HepG2 (cell line): ENCODE measurements at regions not wholly inside any gene's neighbourhood (a gene's known extent, or its start where the extent isn't known, plus 50 kb on each side); places are given as distances from the start of the nearest gene placed in this dataset.
A peak's percentile ranks its signal among the peaks of the same experiment; 100 is the strongest.

ENCODE experiments used
- ATAC-seq: fragments of 200-7000 bp; cut with Tn5 transposase; 3 replicates; pipeline ENCODE4 v1.9.1; 2020; ENCODE audit warnings: mild to moderate bottlenecking, moderate library complexity
- BruUV-seq: library from RNA; stranded (reverse); fragments of 400-500 nt; replicated peaks from 2 replicates; lab custom pipeline; 2021; lab: Mats Ljungman, UMichigan
- CTCF ChIA-PET: fragments of 300-600 bp; formaldehyde crosslinking; extraction: SDS; loops from one replicate; lab custom pipeline; 2021; ENCODE audit warnings: low total read pairs, inconsistent platforms, low intra/inter-chr PET ratio; lab: Yijun Ruan, JAX
- POLR2A ChIA-PET: fragments of 350-600 bp; sonication (Branson Sonifier 250); formaldehyde crosslinking; loops from one replicate; lab custom pipeline; 2020; ENCODE audit warnings: antibody characterized with exemption, inconsistent platforms; lab: Yijun Ruan, JAX
- DNase-seq: peaks from one replicate; pipeline ENCODE4 v3.0.0-alpha.2; 2015; ENCODE audit warnings: low spot score
- FAIRE-seq: peaks from 3 replicates; lab custom pipeline; 2011; peaks lifted over from hg19 to GRCh38; lab: Jason Lieb, UNC
- H2AFZ ChIP-seq: one replicate; pipeline ENCODE4 v1.6.1; 2011; ENCODE audit warnings: low read length, inconsistent platforms
- H3K27ac ChIP-seq: fragments of 300-600 bp; 3 replicates; pipeline ENCODE4 v1.8.0; 2011; ENCODE audit warnings: mixed run types, mild to moderate bottlenecking, mixed read lengths, low read length, inconsistent platforms; ENCODE audit not compliant: insufficient read depth; ENCODE audit errors: extremely low read length
- H3K27me3 ChIP-seq, 2 experiments: fragments of 200-600 bp in 1 of 2; 2 replicates in 1 of 2; 3 replicates in 1 of 2; pipeline versions ENCODE4 v1.6.0 to v1.8.0; 2011; ENCODE audit warnings: low read length in 2 of 2, mild to moderate bottlenecking in 2 of 2, moderate library complexity in 2 of 2, inconsistent platforms in 1 of 2; ENCODE audit not compliant: insufficient read depth in 2 of 2, control insufficient read depth in 1 of 2
- H3K36me3 ChIP-seq, 2 experiments: fragments of 200-600 bp in 1 of 2; replicated peaks in 1 of 2; 2 replicates in 1 of 2; 3 replicates in 1 of 2; pipeline versions ENCODE4 v1.5.1 to v1.8.0; 2011; ENCODE audit warnings: low read length in 2 of 2, inconsistent platforms in 1 of 2; ENCODE audit not compliant: insufficient read depth in 2 of 2, control insufficient read depth in 1 of 2
- H3K4me1 ChIP-seq: 2 replicates; pipeline ENCODE4 v1.5.1; 2012; ENCODE audit warnings: low read length, inconsistent platforms; ENCODE audit not compliant: insufficient read depth
- H3K4me2 ChIP-seq: 2 replicates; pipeline ENCODE4 v1.6.0; 2011; ENCODE audit warnings: low read depth, low read length, inconsistent platforms
- H3K4me3 ChIP-seq, 3 experiments: fragments of 200-600 bp in 1 of 3; sonication (generic), shearing (Covaris generic) in 1 of 3; replicated peaks in 1 of 3; 2 replicates each; pipeline ENCODE4 v1.5.1; 2011 to 2016; ENCODE audit warnings: low read length in 3 of 3, inconsistent platforms in 2 of 3, low read depth in 2 of 3, mild to moderate bottlenecking in 2 of 3, control low read depth in 1 of 3, mixed read lengths in 1 of 3; ENCODE audit not compliant: insufficient read depth in 1 of 3
- H3K79me2 ChIP-seq: one replicate; pipeline ENCODE4 v1.6.1; 2011; ENCODE audit warnings: low read length, inconsistent platforms; ENCODE audit not compliant: insufficient read depth
- H3K9ac ChIP-seq: 2 replicates; pipeline ENCODE4 v1.6.0; 2011; ENCODE audit warnings: mild to moderate bottlenecking, low read depth, low read length, inconsistent platforms; ENCODE audit not compliant: insufficient read depth
- H3K9me3 ChIP-seq: 2 replicates; pipeline ENCODE4 v1.5.1; 2012; ENCODE audit warnings: mild to moderate bottlenecking, low read length
- H4K20me1 ChIP-seq: 2 replicates; pipeline ENCODE4 v1.6.0; 2011; ENCODE audit warnings: inconsistent platforms, mild to moderate bottlenecking, low read length, moderate library complexity; ENCODE audit not compliant: insufficient read depth
- ADNP ChIP-seq: sonication (generic); formaldehyde crosslinking; IDR thresholded peaks from 2 replicates; pipeline ENCODE4 v1.4.0; 2020; ENCODE audit warnings: missing genetic modification reagents
- ATF7 ChIP-seq, 2 experiments: fragments of 450-650 bp in 1 of 2; sonication (generic) in 1 of 2; formaldehyde crosslinking in 1 of 2; IDR thresholded peaks; 2 replicates each; pipeline versions ENCODE4 v1.4.0 to v1.6.1; 2016 to 2020; ENCODE audit warnings: antibody characterized with exemption in 1 of 2, mild to moderate bottlenecking in 1 of 2, missing genetic modification reagents in 1 of 2
- CREB1 ChIP-seq, 2 experiments: fragments of 450-650 bp in 1 of 2; IDR thresholded peaks; 2 replicates each; pipeline ENCODE4 v1.6.1; 2016 to 2017; ENCODE audit warnings: control low read depth in 1 of 2, mild to moderate bottlenecking in 1 of 2, missing compliant biosample characterization in 1 of 2, missing genetic modification characterization in 1 of 2
- ISL2 ChIP-seq: sonication (generic); formaldehyde crosslinking; IDR thresholded peaks from 2 replicates; pipeline ENCODE4 v1.5.0; 2020; ENCODE audit warnings: missing genetic modification reagents
- NFIC ChIP-seq: IDR thresholded peaks from 2 replicates; pipeline ENCODE4 v1.6.1; 2012; ENCODE audit warnings: mild to moderate bottlenecking, low read length, inconsistent platforms
- PHF21A ChIP-seq: sonication (generic); formaldehyde crosslinking; IDR thresholded peaks from 2 replicates; pipeline ENCODE4 v1.5.0; 2020; ENCODE audit warnings: mild to moderate bottlenecking, missing genetic modification reagents
- REPIN1 ChIP-seq: sonication (generic); formaldehyde crosslinking; IDR thresholded peaks from 2 replicates; pipeline ENCODE4 v1.8.0; 2022; ENCODE audit warnings: missing genetic modification reagents, low read depth, mild to moderate bottlenecking, borderline replicate concordance
- XBP1 ChIP-seq: sonication (generic); formaldehyde crosslinking; IDR thresholded peaks from 2 replicates; pipeline ENCODE4 v1.5.0; 2020; ENCODE audit warnings: missing genetic modification reagents
- ZNF232 ChIP-seq: sonication (generic); formaldehyde crosslinking; IDR thresholded peaks from 2 replicates; pipeline ENCODE4 v1.4.0; 2020; ENCODE audit warnings: missing genetic modification reagents, borderline replicate concordance
- ZNF235 ChIP-seq: sonication (generic); formaldehyde crosslinking; IDR thresholded peaks from 2 replicates; pipeline ENCODE4 v1.8.1; 2023; ENCODE audit warnings: mild to moderate bottlenecking, missing genetic modification reagents, borderline replicate concordance
- ZNF382 ChIP-seq: sonication (generic); formaldehyde crosslinking; IDR thresholded peaks from 2 replicates; pipeline ENCODE4 v1.5.0; 2020; ENCODE audit warnings: missing genetic modification reagents, mild to moderate bottlenecking, borderline replicate concordance
- ZNF430 ChIP-seq: sonication (generic); formaldehyde crosslinking; IDR thresholded peaks from 2 replicates; pipeline ENCODE4 v1.9.0; 2021; ENCODE audit warnings: mild to moderate bottlenecking, missing genetic modification reagents
- ZNF550 ChIP-seq: sonication (generic); formaldehyde crosslinking; IDR thresholded peaks from 2 replicates; pipeline ENCODE4 v1.4.0; 2020; ENCODE audit warnings: mild to moderate bottlenecking, missing genetic modification reagents, borderline replicate concordance
- ZNF614 ChIP-seq: IDR thresholded peaks from 2 replicates; pipeline ENCODE4 v1.6.1; 2018; ENCODE audit warnings: missing biosample characterization, missing genetic modification reagents, inconsistent platforms, borderline replicate concordance
- ZSCAN30 ChIP-seq: sonication (generic); formaldehyde crosslinking; IDR thresholded peaks from 2 replicates; pipeline ENCODE4 v1.5.0; 2020; ENCODE audit warnings: mild to moderate bottlenecking, missing genetic modification reagents
- WGBS: methylation state at CpG from one replicate; pipeline ENCODE4 v1.1.6; 2017; ENCODE audit warnings: low lambda C conversion rate; 5-methylcytosine and 5-hydroxymethylcytosine counted together
- in situ Hi-C: cut with HindIII; loops from 2 replicates; pipeline ENCODE4 v1.10.0; 2017; ENCODE audit warnings: low pct_unique_long_range_greater_than_20kb; ENCODE audit not compliant: extremely low pct_ligation_motif_present
- intact Hi-C: fragments of 100-400 bp; cut with micrococcal nuclease; formaldehyde crosslinking; loops from one replicate; pipeline ENCODE4 v1.10.0; 2022; ENCODE audit not compliant: unreplicated experiment
- TF ChIP-seq, protein P1 (sequence below): sonication (generic); formaldehyde crosslinking; IDR thresholded peaks from 2 replicates; pipeline ENCODE4 v1.9.0; 2022; ENCODE audit warnings: low read depth, missing genetic modification reagents

- BruUV-seq = no TSS peak
- H3K4me3 ChIP-seq = no peak overlapping the region
- no peaks in the 10 kb centered on the region for H3K36me3 ChIP-seq
- TF ChIP-seq ADNP (CRISPR knock-in tag) (no peak), REPIN1 (no peak), XBP1 (no peak), ATF7 (IDR thresholded peaks at IDR 0.05) (peak; percentile 91), ATF7 (CRISPR knock-in tag; IDR thresholded peaks at IDR 0.05) (no peak), ZSCAN30 (no peak), CREB1 (IDR thresholded peaks at IDR 0.05) (peak; percentile 66; the same call in 1 of the 2 replicates), CREB1 (CRISPR knock-in tag; IDR thresholded peaks at IDR 0.05) (no peak), NFIC (no peak), ZNF232 (no peak), ZNF430 (no peak), ZNF235 (CRISPR knock-in tag) (no peak), ZNF382 (CRISPR knock-in tag) (no peak), PHF21A (CRISPR knock-in tag) (no peak), ISL2 (no peak), ZNF614 (CRISPR knock-in tag) (no peak), ZNF550 (CRISPR knock-in tag) (no peak)
- TF ChIP-seq, protein P1, sequence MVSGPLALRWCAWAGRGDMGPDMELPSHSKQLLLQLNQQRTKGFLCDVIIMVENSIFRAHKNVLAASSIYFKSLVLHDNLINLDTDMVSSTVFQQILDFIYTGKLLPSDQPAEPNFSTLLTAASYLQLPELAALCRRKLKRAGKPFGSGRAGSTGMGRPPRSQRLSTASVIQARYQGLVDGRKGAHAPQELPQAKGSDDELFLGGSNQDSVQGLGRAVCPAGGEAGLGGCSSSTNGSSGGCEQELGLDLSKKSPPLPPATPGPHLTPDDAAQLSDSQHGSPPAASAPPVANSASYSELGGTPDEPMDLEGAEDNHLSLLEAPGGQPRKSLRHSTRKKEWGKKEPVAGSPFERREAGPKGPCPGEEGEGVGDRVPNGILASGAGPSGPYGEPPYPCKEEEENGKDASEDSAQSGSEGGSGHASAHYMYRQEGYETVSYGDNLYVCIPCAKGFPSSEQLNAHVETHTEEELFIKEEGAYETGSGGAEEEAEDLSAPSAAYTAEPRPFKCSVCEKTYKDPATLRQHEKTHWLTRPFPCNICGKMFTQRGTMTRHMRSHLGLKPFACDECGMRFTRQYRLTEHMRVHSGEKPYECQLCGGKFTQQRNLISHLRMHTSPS (CRISPR knock-in tag) = no peak
- no peak for FAIRE-seq
- no peak for ATAC-seq
- H3K9ac ChIP-seq = no peak overlapping the region
- H3K79me2 ChIP-seq = no peaks in the 10 kb centered on the region
- H3K4me1 ChIP-seq = no peaks in the 10 kb centered on the region
- H2AFZ ChIP-seq = no peak overlapping the region
- CTCF ChIA-PET = no interaction called here
- DNase-seq = no peak
- H4K20me1 ChIP-seq = no peaks in the 10 kb centered on the region
- 0% methylated on average over 1 of the region's 1 CpG for WGBS
- no peak overlapping the region for H3K4me2 ChIP-seq
- no peaks in the 10 kb centered on the region for H3K27me3 ChIP-seq
- POLR2A ChIA-PET = no interaction called here
- no peak overlapping the region for H3K27ac ChIP-seq
- in situ Hi-C loops (no loop called here), intact Hi-C loops (no loop called here)
- H3K9me3 ChIP-seq = no peaks in the 10 kb centered on the region
Measured at GRCh38 chr7:85682833-85683620, 496.2 kb upstream of the SEMA3D start.
